Fibroblast of peridontal ligament (primary cell): ENCODE measurements at regions not wholly inside any gene's neighbourhood (a gene's known extent, or its start where the extent isn't known, plus 50 kb on each side); places are given as distances from the start of the nearest gene placed in this dataset.

ENCODE experiments used
- DNase-seq: peaks from one replicate; pipeline ENCODE4 v3.0.0-alpha.2; 2010; ENCODE audit errors: extremely low read depth

- no peak for DNase-seq
Measured at GRCh38 chr9:3054017-3054586, 210.2 kb upstream of the PUM3 start.

GRCh38 chr9:3049636-3050035, 205.7 kb upstream of the PUM3 start:
- DNase-seq, result no peak

GRCh38 chr9:3047912-3048311, 204.0 kb upstream of the PUM3 start:
- no peak for DNase-seq

- DNase-seq, result no peak
Measured at GRCh38 chr9:3045153-3045552, 201.3 kb upstream of the PUM3 start.

GRCh38 chr9:3043369-3043768, 199.5 kb upstream of the PUM3 start:
- peak; percentile 2 for DNase-seq

GRCh38 chr9:3040761-3041160, 196.9 kb upstream of the PUM3 start:
- no peak for DNase-seq

- DNase-seq, result no peak
Measured at GRCh38 chr9:3036333-3036700, 192.4 kb upstream of the PUM3 start.

GRCh38 chr9:3035579-3036332, 191.9 kb upstream of the PUM3 start:
- no peak for DNase-seq

- no peak for DNase-seq
Measured at GRCh38 chr9:3032898-3033297, 189.0 kb upstream of the PUM3 start.

- DNase-seq, result no peak
Measured at GRCh38 chr9:3028535-3028934, 184.6 kb upstream of the PUM3 start.

- no peak for DNase-seq
Measured at GRCh38 chr9:3027210-3027609, 183.3 kb upstream of the PUM3 start.

GRCh38 chr9:3023449-3023848, 179.6 kb upstream of the PUM3 start:
- no peak for DNase-seq

- no peak for DNase-seq
Measured at GRCh38 chr9:3018691-3019230, 174.9 kb upstream of the PUM3 start.

GRCh38 chr9:3018071-3018470, 174.2 kb upstream of the PUM3 start:
- no peak for DNase-seq

GRCh38 chr9:3014178-3014577, 170.3 kb upstream of the PUM3 start:
- DNase-seq, result no peak

GRCh38 chr9:3012842-3013241, 168.9 kb upstream of the PUM3 start:
- DNase-seq, result no peak

- DNase-seq, result no peak
Measured at GRCh38 chr9:3012245-3012644, 168.3 kb upstream of the PUM3 start.

GRCh38 chr9:3008091-3008490, 164.2 kb upstream of the PUM3 start:
- DNase-seq, result no peak

- DNase-seq, result no peak
Measured at GRCh38 chr9:3007326-3007725, 163.4 kb upstream of the PUM3 start.

GRCh38 chr9:3006851-3007250, 163.0 kb upstream of the PUM3 start:
- no peak for DNase-seq

- DNase-seq, result no peak
Measured at GRCh38 chr9:3004572-3004971, 160.7 kb upstream of the PUM3 start.

GRCh38 chr9:3001311-3001710, 157.4 kb upstream of the PUM3 start:
- DNase-seq, result no peak

GRCh38 chr9:2992427-2992826, 148.5 kb upstream of the PUM3 start:
- no peak for DNase-seq

- DNase-seq, result peak; percentile 5
Measured at GRCh38 chr9:2991292-2991691, 147.4 kb upstream of the PUM3 start.
